ENCODE measurements at regions not wholly inside any gene's neighbourhood (a gene's known extent, or its start where the extent isn't known, plus 50 kb on each side); places are given as distances from the start of the nearest gene placed in this dataset.
"Not testable (repeated sequence)": the region's sequence is repeated elsewhere in the genome, so short reads cannot be mapped to it uniquely, and the experiment has no call there.

GRCh38 chr7:73170415-73170814 is 84.6 kb upstream of the SPDYE9 start:
- TF ChIP-seq CTCF (IDR thresholded peaks at IDR 0.05; ENCODE audit: low read depth, low read length, poor library complexity, severe bottlenecking); EZH2phosphoT487 (IDR thresholded peaks at IDR 0.05; ENCODE audit: borderline replicate concordance, low read length): not testable (repeated sequence)
